GM12891 (cell line): ENCODE measurements at regions not wholly inside any gene's neighbourhood (a gene's known extent, or its start where the extent isn't known, plus 50 kb on each side); places are given as distances from the start of the nearest gene placed in this dataset.

ENCODE experiments used
- POLR2A ChIP-seq: IDR thresholded peaks from 2 replicates; pipeline ENCODE4 v1.6.1; 2011; ENCODE audit warnings: low read depth, low read length, control low read depth
- POLR2AphosphoS5 ChIP-seq: IDR thresholded peaks from 2 replicates; pipeline ENCODE4 v1.6.1; 2011; ENCODE audit warnings: low read depth, low read length, control low read depth
- SPI1 ChIP-seq: IDR thresholded peaks from 2 replicates; pipeline ENCODE4 v1.6.1; 2011; ENCODE audit warnings: low read depth, low read length, control low read depth
- TAF1 ChIP-seq: IDR thresholded peaks from 2 replicates; pipeline ENCODE4 v1.6.1; 2011; ENCODE audit warnings: low read depth, low read length, control low read depth

GRCh38 chr20:59387891-59388290, 87.5 kb downstream of the EDN3 start:
- TF ChIP-seq TAF1 (no peak), POLR2AphosphoS5 (no peak), POLR2A (no peak), SPI1 (no peak)
